Lower leg skin (tissue), 3 donors: ENCODE measurements at regions not wholly inside any gene's neighbourhood (a gene's known extent, or its start where the extent isn't known, plus 50 kb on each side); places are given as distances from the start of the nearest gene placed in this dataset.

Experiments used
- CTCF ChIP-seq, 3 donors: fragments of 450-650 bp; IDR thresholded peaks; one replicate each; pipeline ENCODE4 v1.5.1; 2016; ENCODE audit warnings: antibody characterized with exemption in 3 of 3, mild to moderate bottlenecking in 3 of 3, moderate library complexity in 2 of 3
- POLR2A ChIP-seq, 2 donors: fragments of 450-650 bp; IDR thresholded peaks; one replicate each; pipeline ENCODE4 v1.6.1; 2016 to 2017; ENCODE audit warnings: antibody characterized with exemption in 2 of 2, mild to moderate bottlenecking in 1 of 2, moderate library complexity in 1 of 2

GRCh38 chr16:65771707-65772106 is 594.8 kb upstream of the CDH5 start:
- TF ChIP-seq CTCF (IDR thresholded peaks at IDR 0.05) (no peak), POLR2A (IDR thresholded peaks at IDR 0.05) (no peak)
